SK-N-SH treated with all-trans-retinoic acid at 6 μM for 48 hours (cell line): ENCODE measurements at regions not wholly inside any gene's neighbourhood (a gene's known extent, or its start where the extent isn't known, plus 50 kb on each side); places are given as distances from the start of the nearest gene placed in this dataset.

Source experiments
- ATAC-seq: fragments of 200-7000 bp; cut with Tn5 transposase; 3 replicates; pipeline ENCODE4 v1.9.1; 2020; ENCODE audit warnings: mild to moderate bottlenecking, moderate library complexity
- ARNTL ChIP-seq: fragments of 450-650 bp; formaldehyde crosslinking; IDR thresholded peaks from 2 replicates; pipeline ENCODE4 v1.5.0; 2020; ENCODE audit warnings: low read depth, mild to moderate bottlenecking, moderate library complexity, borderline replicate concordance
- BACH2 ChIP-seq: fragments of 250-450 bp; sonication (Bioruptor Pico); IDR thresholded peaks from 2 replicates; pipeline ENCODE4 v1.9.0; 2021; ENCODE audit warnings: mild to moderate bottlenecking, borderline replicate concordance
- CREB5 ChIP-seq: fragments of 250-450 bp; sonication (Bioruptor Pico); IDR thresholded peaks from 2 replicates; pipeline ENCODE4 v1.5.1; 2020; ENCODE audit warnings: low read depth, mild to moderate bottlenecking, moderate library complexity
- CSDC2 ChIP-seq: fragments of 250-450 bp; sonication (Bioruptor Pico); IDR thresholded peaks from 2 replicates; pipeline ENCODE4 v1.5.0; 2020; ENCODE audit warnings: mild to moderate bottlenecking, moderate library complexity
- CSRNP3 ChIP-seq: fragments of 250-450 bp; sonication (Bioruptor Pico); IDR thresholded peaks from 2 replicates; pipeline ENCODE4 v1.5.1; 2021; ENCODE audit warnings: mild to moderate bottlenecking, moderate library complexity
- ESRRG ChIP-seq: fragments of 250-450 bp; sonication (Bioruptor Pico); IDR thresholded peaks from 2 replicates; pipeline ENCODE4 v1.6.1; 2021; ENCODE audit warnings: mild to moderate bottlenecking
- GLIS3 ChIP-seq: fragments of 250-450 bp; sonication (Bioruptor Pico); IDR thresholded peaks from 2 replicates; pipeline ENCODE4 v1.5.0; 2020; ENCODE audit warnings: mild to moderate bottlenecking, moderate library complexity
- ISL1 ChIP-seq: fragments of 250-450 bp; sonication (Bioruptor Pico); IDR thresholded peaks from 2 replicates; pipeline ENCODE4 v2.1.2; 2022; ENCODE audit warnings: mild to moderate bottlenecking, moderate library complexity
- OSR1 ChIP-seq: fragments of 250-450 bp; sonication (Bioruptor Pico); IDR thresholded peaks from 2 replicates; pipeline ENCODE4 v1.8.0; 2022; ENCODE audit warnings: moderate library complexity, mild to moderate bottlenecking, inconsistent platforms
- PATZ1 ChIP-seq: fragments of 250-450 bp; sonication (Bioruptor Pico); IDR thresholded peaks from 2 replicates; pipeline ENCODE4 v1.8.0; 2020; ENCODE audit warnings: mild to moderate bottlenecking, moderate library complexity, borderline replicate concordance
- POU6F1 ChIP-seq: fragments of 250-450 bp; sonication (Bioruptor Pico); IDR thresholded peaks from 2 replicates; pipeline ENCODE4 v1.8.0; 2021; ENCODE audit warnings: low read depth, mild to moderate bottlenecking, moderate library complexity, borderline replicate concordance
- SNAI2 ChIP-seq: fragments of 250-450 bp; sonication (Bioruptor Pico); IDR thresholded peaks from 2 replicates; pipeline ENCODE4 v1.5.0; 2020; ENCODE audit warnings: mild to moderate bottlenecking, moderate library complexity
- TCF4 ChIP-seq: fragments of 250-450 bp; sonication (Bioruptor Pico); IDR thresholded peaks from 2 replicates; pipeline ENCODE4 v1.8.0; 2021; ENCODE audit warnings: mild to moderate bottlenecking, moderate library complexity, borderline replicate concordance
- TSHZ2 ChIP-seq: fragments of 250-450 bp; sonication (Bioruptor Pico); IDR thresholded peaks from 2 replicates; pipeline ENCODE4 v1.5.0; 2020; ENCODE audit warnings: mild to moderate bottlenecking, moderate library complexity
- ZC3H10 ChIP-seq: fragments of 250-450 bp; sonication (Bioruptor Pico); IDR thresholded peaks from 2 replicates; pipeline ENCODE4 v1.5.1; 2021; ENCODE audit warnings: mild to moderate bottlenecking, moderate library complexity
- ZFP3 ChIP-seq: fragments of 250-450 bp; sonication (Bioruptor Pico); IDR thresholded peaks from 2 replicates; pipeline ENCODE4 v1.5.0; 2020; ENCODE audit warnings: mild to moderate bottlenecking, moderate library complexity
- ZFP30 ChIP-seq: fragments of 450-650 bp; formaldehyde crosslinking; IDR thresholded peaks from 2 replicates; pipeline ENCODE4 v1.5.0; 2022; ENCODE audit warnings: mild to moderate bottlenecking, moderate library complexity
- ZNF565 ChIP-seq: fragments of 450-650 bp; formaldehyde crosslinking; conservative IDR thresholded peaks from 2 replicates; pipeline ENCODE4 v1.5.0; 2020; ENCODE audit warnings: low read depth, mild to moderate bottlenecking, moderate library complexity
- ZNF70 ChIP-seq: fragments of 450-650 bp; formaldehyde crosslinking; IDR thresholded peaks from 2 replicates; pipeline ENCODE4 v1.5.0; 2020; ENCODE audit warnings: mild to moderate bottlenecking, moderate library complexity

GRCh38 chr10:84054743-84055142 lies 84.6 kb upstream of the GHITM start:
- ATAC-seq, result no peak
- TF ChIP-seq CREB5 (CRISPR knock-in tag), result no peak
- TF ChIP-seq TSHZ2 (CRISPR knock-in tag), result no peak
- no peak for TF ChIP-seq TCF4 (CRISPR knock-in tag)
- no peak for TF ChIP-seq OSR1
- no peak for TF ChIP-seq SNAI2 (CRISPR knock-in tag)
- no peak for TF ChIP-seq CSDC2 (CRISPR knock-in tag)
- no peak for TF ChIP-seq GLIS3 (CRISPR knock-in tag)
- no peak for TF ChIP-seq ISL1 (CRISPR knock-in tag)
- TF ChIP-seq ZFP30 (CRISPR knock-in tag), result no peak
- no peak for TF ChIP-seq BACH2
- TF ChIP-seq ZNF70 (CRISPR knock-in tag), result no peak
- TF ChIP-seq CSRNP3, result no peak
- TF ChIP-seq ZC3H10 (CRISPR knock-in tag), result no peak
- TF ChIP-seq POU6F1 (CRISPR knock-in tag), result no peak
- TF ChIP-seq ZNF565, result no peak
- TF ChIP-seq, all 23 proteins: peak for 0

GRCh38 chr10:84059526-84059925 lies 79.8 kb upstream of the GHITM start:
- TF ChIP-seq TSHZ2 (CRISPR knock-in tag), result no peak
- no peak for TF ChIP-seq ZFP3
- TF ChIP-seq CSDC2 (CRISPR knock-in tag), result no peak
- no peak for TF ChIP-seq ESRRG (CRISPR knock-in tag)
- no peak for TF ChIP-seq ARNTL (CRISPR knock-in tag)
- no peak for TF ChIP-seq PATZ1 (CRISPR knock-in tag)
- no peak for TF ChIP-seq GLIS3 (CRISPR knock-in tag)
- TF ChIP-seq SNAI2 (CRISPR knock-in tag), result no peak
- no peak for TF ChIP-seq TCF4 (CRISPR knock-in tag)
- no peak for TF ChIP-seq CSRNP3
- no peak for ATAC-seq
